DOHH2 (cell line): ENCODE measurements at regions not wholly inside any gene's neighbourhood (a gene's known extent, or its start where the extent isn't known, plus 50 kb on each side); places are given as distances from the start of the nearest gene placed in this dataset.

Source experiments
- CTCF ChIP-seq: fragments of 200-600 bp; sonication (generic); IDR thresholded peaks from one replicate; pipeline ENCODE4 v1.5.1; 2014; ENCODE audit warnings: antibody characterized with exemption, mild to moderate bottlenecking, low read depth, low read length; ENCODE audit not compliant: poor library complexity, severe bottlenecking
- EZH2phosphoT487 ChIP-seq: fragments of 200-600 bp; sonication (generic); IDR thresholded peaks from 2 replicates; pipeline ENCODE4 v1.6.1; 2017; ENCODE audit warnings: borderline replicate concordance, mild to moderate bottlenecking, antibody characterized with exemption, low read length, moderate library complexity, mixed read lengths

GRCh38 chr10:59962756-59963155 is 56.4 kb upstream of the CCDC6 start:
- no peak for TF ChIP-seq EZH2phosphoT487
- TF ChIP-seq CTCF = no peak
